Esophagus squamous epithelium (tissue), 5 donors: ENCODE measurements at regions not wholly inside any gene's neighbourhood (a gene's known extent, or its start where the extent isn't known, plus 50 kb on each side); places are given as distances from the start of the nearest gene placed in this dataset.

ENCODE experiments used
- DNase-seq: peaks from one replicate; lab custom pipeline; 2025; lab: John Stamatoyannopoulos, UW
- H3K27ac ChIP-seq, 4 donors: fragments of 200-600 bp; sonication (generic); one replicate each; pipeline ENCODE4 v1.5.1; 2016 to 2019; ENCODE audit warnings: mild to moderate bottlenecking in 1 of 4
- H3K27me3 ChIP-seq, 4 donors: fragments of 200-600 bp; sonication (generic); 1 replicate in 3 of 4; 2 replicates in 1 of 4; pipeline versions ENCODE4 v1.5.1 to v1.6.0; 2017 to 2021; ENCODE audit warnings: antibody characterized with exemption in 1 of 4
- H3K36me3 ChIP-seq, 3 donors: fragments of 200-600 bp; sonication (generic); one replicate each; pipeline ENCODE4 v1.5.1; 2016 to 2019
- H3K4me1 ChIP-seq, 3 donors: fragments of 200-600 bp; sonication (generic); one replicate each; pipeline ENCODE4 v1.5.1; 2017 to 2019
- H3K4me3 ChIP-seq, 4 donors: fragments of 200-600 bp; sonication (generic); 1 replicate in 3 of 4; 2 replicates in 1 of 4; pipeline ENCODE4 v1.5.1; 2016 to 2019; ENCODE audit warnings: mild to moderate bottlenecking in 2 of 4, moderate library complexity in 1 of 4
- H3K9me3 ChIP-seq, 3 donors: fragments of 200-600 bp; sonication (generic); one replicate each; pipeline ENCODE4 v1.5.1; 2016 to 2019
- POLR2A ChIP-seq, 4 donors: fragments of 450-650 bp; IDR thresholded peaks; one replicate each; pipeline ENCODE4 v1.6.1; 2017; ENCODE audit warnings: antibody characterized with exemption in 4 of 4, mild to moderate bottlenecking in 4 of 4, moderate library complexity in 3 of 4
- WGBS, 2 donors: methylation state at CpG; one replicate each; pipeline ENCODE4 v1.1.5; 2018; 5-methylcytosine and 5-hydroxymethylcytosine counted together
- intact Hi-C: fragments of 100-400 bp; cut with DNase I; formaldehyde crosslinking; loops from one replicate; pipeline ENCODE4 v1.15.0; 2022
- TF ChIP-seq, protein P1 (sequence below), 6 experiments: fragments of 450-650 bp in 4 of 6; fragments of 200-600 bp in 2 of 6; sonication (generic) in 2 of 6; IDR thresholded peaks; one replicate each; pipeline ENCODE4 v1.5.1; 2016 to 2019; ENCODE audit warnings: antibody characterized with exemption in 6 of 6, mild to moderate bottlenecking in 4 of 6, moderate library complexity in 4 of 6
- donor health status: DM: yes; HTN: yes; CAD: no.

DNA sequence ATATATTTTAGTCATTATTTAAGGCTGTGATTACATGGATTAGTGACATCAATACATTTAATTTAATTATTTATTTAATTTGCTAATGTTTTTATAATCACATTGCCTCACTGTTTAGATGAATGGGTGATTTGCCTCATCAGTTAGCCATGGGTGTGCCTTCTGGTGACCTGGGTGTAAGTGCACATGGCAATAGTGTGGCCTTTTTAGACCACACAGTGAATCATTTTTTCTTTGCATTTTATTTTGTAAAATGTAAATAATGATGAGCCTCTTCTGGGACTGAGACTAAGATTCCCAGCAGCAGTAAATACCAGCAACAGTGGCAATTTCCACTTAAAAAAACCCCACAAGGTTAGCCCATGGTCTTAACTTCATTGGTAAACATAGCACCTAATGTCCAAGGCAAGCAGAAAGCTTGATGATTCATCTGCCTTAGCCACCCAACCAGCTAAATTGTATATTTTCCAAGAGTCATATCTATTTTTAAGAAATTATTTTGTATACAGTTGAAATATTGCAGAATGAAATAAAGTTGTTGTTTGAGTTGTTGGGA lies 235.9 kb upstream of the NOVA1 start:
- H3K4me1 ChIP-seq, result no peaks in the 10 kb centered on the region
- no peaks in the 10 kb centered on the region for H3K36me3 ChIP-seq
- intact Hi-C loops, result no loop called here
- no peak overlapping the region for H3K4me3 ChIP-seq
- TF ChIP-seq POLR2A (IDR thresholded peaks at IDR 0.05), result no peak
- TF ChIP-seq, protein P1, sequence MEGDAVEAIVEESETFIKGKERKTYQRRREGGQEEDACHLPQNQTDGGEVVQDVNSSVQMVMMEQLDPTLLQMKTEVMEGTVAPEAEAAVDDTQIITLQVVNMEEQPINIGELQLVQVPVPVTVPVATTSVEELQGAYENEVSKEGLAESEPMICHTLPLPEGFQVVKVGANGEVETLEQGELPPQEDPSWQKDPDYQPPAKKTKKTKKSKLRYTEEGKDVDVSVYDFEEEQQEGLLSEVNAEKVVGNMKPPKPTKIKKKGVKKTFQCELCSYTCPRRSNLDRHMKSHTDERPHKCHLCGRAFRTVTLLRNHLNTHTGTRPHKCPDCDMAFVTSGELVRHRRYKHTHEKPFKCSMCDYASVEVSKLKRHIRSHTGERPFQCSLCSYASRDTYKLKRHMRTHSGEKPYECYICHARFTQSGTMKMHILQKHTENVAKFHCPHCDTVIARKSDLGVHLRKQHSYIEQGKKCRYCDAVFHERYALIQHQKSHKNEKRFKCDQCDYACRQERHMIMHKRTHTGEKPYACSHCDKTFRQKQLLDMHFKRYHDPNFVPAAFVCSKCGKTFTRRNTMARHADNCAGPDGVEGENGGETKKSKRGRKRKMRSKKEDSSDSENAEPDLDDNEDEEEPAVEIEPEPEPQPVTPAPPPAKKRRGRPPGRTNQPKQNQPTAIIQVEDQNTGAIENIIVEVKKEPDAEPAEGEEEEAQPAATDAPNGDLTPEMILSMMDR (IDR thresholded peaks at IDR 0.05), result no peak
- H3K9me3 ChIP-seq, result no peaks in the 10 kb centered on the region
- no peak for DNase-seq
- no peak overlapping the region for H3K27ac ChIP-seq
- H3K27me3 ChIP-seq, result no peaks in the 10 kb centered on the region

DNA sequence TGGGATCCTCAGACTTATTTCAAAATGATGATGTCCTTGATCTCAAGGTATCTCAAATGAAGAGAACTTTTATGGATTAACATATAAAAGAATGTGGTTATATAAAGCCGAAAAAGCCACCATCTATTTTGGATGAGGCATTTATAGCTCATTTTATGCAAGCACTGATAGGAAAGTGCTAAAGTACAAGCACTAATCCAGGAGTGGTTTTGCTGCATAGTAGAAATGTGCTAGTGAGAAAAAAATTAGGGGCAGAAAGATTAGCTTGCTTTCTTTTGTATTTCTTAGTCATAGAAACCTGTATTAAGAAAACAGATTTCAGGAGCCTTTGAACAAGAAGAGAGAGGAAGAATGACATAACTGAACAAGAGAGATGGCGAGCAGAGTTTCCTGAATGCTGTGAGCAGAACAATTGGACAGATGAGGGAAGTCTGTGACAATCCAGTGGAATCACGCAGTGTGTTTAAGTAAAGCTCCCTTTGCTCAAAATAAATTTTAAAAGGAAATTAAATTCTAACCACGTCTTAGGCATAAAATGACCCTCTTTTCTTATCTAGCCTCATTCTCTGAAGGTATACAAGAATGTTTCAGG lies 238.2 kb upstream of the NOVA1 start:
- Histone ChIP-seq H3K9me3 (no peaks in the 10 kb centered on the region), H3K27me3 (no peaks in the 10 kb centered on the region), H3K4me1 (no peaks in the 10 kb centered on the region), H3K4me3 (no peak overlapping the region), H3K27ac (no peak overlapping the region), H3K36me3 (no peaks in the 10 kb centered on the region)
- intact Hi-C loops, result no loop called here
- WGBS, 2 donors, result 34 to 48% methylated on average over 4 of the region's 4 CpGs
- TF ChIP-seq POLR2A (IDR thresholded peaks at IDR 0.05), result no peak
- TF ChIP-seq, protein P1 (IDR thresholded peaks at IDR 0.05), result no peak
- DNase-seq, result no peak

DNA sequence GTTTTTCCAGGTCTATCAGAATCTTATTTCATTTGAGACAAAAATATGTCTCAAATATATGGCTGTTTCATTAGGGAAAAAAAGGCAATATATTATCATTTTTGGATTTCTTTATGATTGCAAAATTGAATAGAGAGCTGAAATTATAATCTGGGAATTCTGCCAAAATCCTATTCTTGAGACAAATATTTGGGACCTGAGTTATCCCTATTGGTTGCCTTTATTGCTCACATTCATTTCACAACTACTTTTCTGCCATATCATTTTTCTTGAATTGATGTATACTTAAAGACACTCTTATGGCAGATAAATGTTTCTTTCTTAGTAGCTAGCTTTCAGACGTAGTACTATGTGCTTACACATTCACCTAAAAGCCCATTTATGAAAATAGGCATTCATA lies 241.6 kb upstream of the NOVA1 start:
- Histone ChIP-seq H3K9me3 (no peaks in the 10 kb centered on the region), H3K27ac (no peak overlapping the region), H3K4me3 (no peak overlapping the region), H3K4me1 (peaks cover 0 to 4% (median 0%) of the 10 kb centered on the region in 3 donors), H3K36me3 (no peaks in the 10 kb centered on the region), H3K27me3 (no peaks in the 10 kb centered on the region)
- intact Hi-C loops, result no loop called here
- WGBS, 2 donors, result 59 to 70% methylated on average over 1 of the region's 1 CpG
- TF ChIP-seq, protein P1 (IDR thresholded peaks at IDR 0.05), result no peak
- TF ChIP-seq POLR2A (IDR thresholded peaks at IDR 0.05), result no peak
- no peak for DNase-seq

DNA sequence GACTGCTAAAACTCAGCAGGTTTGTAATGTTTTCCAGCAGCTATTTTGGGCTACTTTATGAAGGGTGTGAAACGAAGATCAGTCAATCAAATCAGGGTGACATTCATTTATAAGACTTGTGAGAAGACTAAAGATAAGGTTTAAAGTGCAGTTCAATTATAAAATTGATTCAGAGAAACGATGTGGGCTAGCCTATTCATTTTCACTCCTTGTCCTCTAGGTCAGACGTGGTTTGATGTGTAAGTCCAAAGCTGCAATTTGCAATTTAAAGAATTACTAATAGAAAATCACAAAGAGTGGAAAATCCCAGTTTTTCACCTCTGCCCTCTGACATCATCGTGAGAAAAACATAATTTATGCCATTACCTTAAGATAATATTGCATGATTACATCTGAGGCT lies 243.5 kb upstream of the NOVA1 start:
- WGBS, 2 donors, result 45 to 52% methylated on average over 4 of the region's 4 CpGs

More for the DNA sequence above, 243.5 kb upstream of the NOVA1 start:
- no peak for TF ChIP-seq POLR2A (IDR thresholded peaks at IDR 0.05)
- TF ChIP-seq, protein P1 (IDR thresholded peaks at IDR 0.05), result no peak
- no peaks in the 10 kb centered on the region for H3K27me3 ChIP-seq
- intact Hi-C loops, result no loop called here
- H3K4me3 ChIP-seq, result no peak overlapping the region
- no peaks in the 10 kb centered on the region for H3K9me3 ChIP-seq
- H3K36me3 ChIP-seq, result no peaks in the 10 kb centered on the region
- peaks cover 0 to 4% (median 0%) of the 10 kb centered on the region in 3 donors for H3K4me1 ChIP-seq
- H3K27ac ChIP-seq, result peak overlapping the region in 1 of 4 donors; percentile 24
- DNase-seq, result no peak
